Gastroesophageal sphincter (tissue), 3 donors: ENCODE measurements at regions not wholly inside any gene's neighbourhood (a gene's known extent, or its start where the extent isn't known, plus 50 kb on each side); places are given as distances from the start of the nearest gene placed in this dataset.

Experiments
- EP300 ChIP-seq: sonication (generic); formaldehyde crosslinking; IDR thresholded peaks from one replicate; pipeline ENCODE4 v1.6.1; 2017; ENCODE audit warnings: antibody characterized with exemption, mild to moderate bottlenecking
- POLR2AphosphoS5 ChIP-seq: sonication (generic); formaldehyde crosslinking; IDR thresholded peaks from one replicate; pipeline ENCODE4 v1.6.1; 2017; ENCODE audit warnings: antibody characterized with exemption
- TF ChIP-seq, protein P1 (sequence below), 4 experiments: fragments of 200-600 bp in 2 of 4; fragments of 450-650 bp in 2 of 4; sonication (generic) in 1 of 4; IDR thresholded peaks; one replicate each; pipeline ENCODE4 v1.5.1; 2017 to 2019; ENCODE audit warnings: antibody characterized with exemption in 4 of 4, mild to moderate bottlenecking in 2 of 4, moderate library complexity in 2 of 4

DNA sequence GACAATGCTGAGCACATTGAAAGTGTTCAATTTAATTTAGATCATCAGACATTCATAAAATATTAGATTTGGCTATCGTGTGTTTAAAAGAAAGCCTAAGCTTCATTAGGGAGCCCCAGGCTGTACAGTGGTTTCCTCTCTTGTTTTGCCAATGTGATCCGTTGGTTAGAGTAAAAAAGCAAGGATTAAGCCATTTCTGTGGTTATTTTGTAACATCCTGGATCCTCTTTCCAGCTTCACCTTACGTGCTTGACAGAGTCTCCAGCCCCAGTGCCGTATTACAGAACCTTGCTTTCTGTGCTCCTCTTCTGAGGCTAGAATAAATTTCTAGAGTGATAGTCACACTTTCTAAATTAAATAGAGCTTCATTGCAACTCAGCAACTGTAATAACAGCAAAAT is 289.3 kb upstream of the LINC00305 start:
- TF ChIP-seq, protein P1, sequence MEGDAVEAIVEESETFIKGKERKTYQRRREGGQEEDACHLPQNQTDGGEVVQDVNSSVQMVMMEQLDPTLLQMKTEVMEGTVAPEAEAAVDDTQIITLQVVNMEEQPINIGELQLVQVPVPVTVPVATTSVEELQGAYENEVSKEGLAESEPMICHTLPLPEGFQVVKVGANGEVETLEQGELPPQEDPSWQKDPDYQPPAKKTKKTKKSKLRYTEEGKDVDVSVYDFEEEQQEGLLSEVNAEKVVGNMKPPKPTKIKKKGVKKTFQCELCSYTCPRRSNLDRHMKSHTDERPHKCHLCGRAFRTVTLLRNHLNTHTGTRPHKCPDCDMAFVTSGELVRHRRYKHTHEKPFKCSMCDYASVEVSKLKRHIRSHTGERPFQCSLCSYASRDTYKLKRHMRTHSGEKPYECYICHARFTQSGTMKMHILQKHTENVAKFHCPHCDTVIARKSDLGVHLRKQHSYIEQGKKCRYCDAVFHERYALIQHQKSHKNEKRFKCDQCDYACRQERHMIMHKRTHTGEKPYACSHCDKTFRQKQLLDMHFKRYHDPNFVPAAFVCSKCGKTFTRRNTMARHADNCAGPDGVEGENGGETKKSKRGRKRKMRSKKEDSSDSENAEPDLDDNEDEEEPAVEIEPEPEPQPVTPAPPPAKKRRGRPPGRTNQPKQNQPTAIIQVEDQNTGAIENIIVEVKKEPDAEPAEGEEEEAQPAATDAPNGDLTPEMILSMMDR (IDR thresholded peaks at IDR 0.05), result no peak
- no peak for TF ChIP-seq POLR2AphosphoS5
- TF ChIP-seq EP300, result no peak
